ENCODE measurements at regions not wholly inside any gene's neighbourhood (a gene's known extent, or its start where the extent isn't known, plus 50 kb on each side); places are given as distances from the start of the nearest gene placed in this dataset.
"Not testable (repeated sequence)": the region's sequence is repeated elsewhere in the genome, so short reads cannot be mapped to it uniquely, and the experiment has no call there.

DNA sequence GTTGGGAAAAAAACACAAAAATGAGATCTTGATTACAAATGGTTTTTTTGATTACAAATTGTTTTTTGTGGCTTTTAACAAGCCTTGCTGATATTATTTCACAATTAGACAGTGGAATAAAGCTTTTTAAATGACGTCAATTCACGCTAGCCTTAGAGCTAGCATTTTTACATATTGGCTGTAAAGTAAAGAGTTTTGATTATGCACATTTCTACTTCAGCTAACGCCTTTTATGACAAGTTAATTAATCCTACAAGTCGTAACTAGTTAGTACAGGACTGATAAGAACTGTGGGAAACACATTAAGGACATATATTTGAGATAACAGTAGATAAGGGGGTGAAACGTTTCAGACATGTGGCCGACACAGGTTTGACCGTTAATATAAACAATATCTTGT lies 95.7 kb upstream of the ATXN3L start:
- Histone ChIP-seq H3K36me3 (no peaks in the 10 kb centered on the region), H3K4me1 (peaks cover 0 to 15% (median 7%) of the 10 kb centered on the region in 4 donors), H3K27ac (replicated peaks in 1 of 4) (no peak overlapping the region), H3K9me3 (no peaks in the 10 kb centered on the region), H3K27me3 (no peaks in the 10 kb centered on the region), H3K4me3 (no peak overlapping the region)
- TF ChIP-seq, protein P1, sequence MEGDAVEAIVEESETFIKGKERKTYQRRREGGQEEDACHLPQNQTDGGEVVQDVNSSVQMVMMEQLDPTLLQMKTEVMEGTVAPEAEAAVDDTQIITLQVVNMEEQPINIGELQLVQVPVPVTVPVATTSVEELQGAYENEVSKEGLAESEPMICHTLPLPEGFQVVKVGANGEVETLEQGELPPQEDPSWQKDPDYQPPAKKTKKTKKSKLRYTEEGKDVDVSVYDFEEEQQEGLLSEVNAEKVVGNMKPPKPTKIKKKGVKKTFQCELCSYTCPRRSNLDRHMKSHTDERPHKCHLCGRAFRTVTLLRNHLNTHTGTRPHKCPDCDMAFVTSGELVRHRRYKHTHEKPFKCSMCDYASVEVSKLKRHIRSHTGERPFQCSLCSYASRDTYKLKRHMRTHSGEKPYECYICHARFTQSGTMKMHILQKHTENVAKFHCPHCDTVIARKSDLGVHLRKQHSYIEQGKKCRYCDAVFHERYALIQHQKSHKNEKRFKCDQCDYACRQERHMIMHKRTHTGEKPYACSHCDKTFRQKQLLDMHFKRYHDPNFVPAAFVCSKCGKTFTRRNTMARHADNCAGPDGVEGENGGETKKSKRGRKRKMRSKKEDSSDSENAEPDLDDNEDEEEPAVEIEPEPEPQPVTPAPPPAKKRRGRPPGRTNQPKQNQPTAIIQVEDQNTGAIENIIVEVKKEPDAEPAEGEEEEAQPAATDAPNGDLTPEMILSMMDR (IDR thresholded peaks at IDR 0.05) = no peak
- TF ChIP-seq POLR2AphosphoS5 (IDR thresholded peaks at IDR 0.05) (no peak), EP300 (IDR thresholded peaks at IDR 0.05) (no peak), POLR2A (IDR thresholded peaks at IDR 0.05; ENCODE audit: low read depth) (no peak)
- 74% methylated on average over 7 of the region's 7 CpGs for WGBS
- DNase-seq (ENCODE audit: extremely low spot score) = no peak
- intact Hi-C loops (cut with DNase I) = no loop called here

DNA sequence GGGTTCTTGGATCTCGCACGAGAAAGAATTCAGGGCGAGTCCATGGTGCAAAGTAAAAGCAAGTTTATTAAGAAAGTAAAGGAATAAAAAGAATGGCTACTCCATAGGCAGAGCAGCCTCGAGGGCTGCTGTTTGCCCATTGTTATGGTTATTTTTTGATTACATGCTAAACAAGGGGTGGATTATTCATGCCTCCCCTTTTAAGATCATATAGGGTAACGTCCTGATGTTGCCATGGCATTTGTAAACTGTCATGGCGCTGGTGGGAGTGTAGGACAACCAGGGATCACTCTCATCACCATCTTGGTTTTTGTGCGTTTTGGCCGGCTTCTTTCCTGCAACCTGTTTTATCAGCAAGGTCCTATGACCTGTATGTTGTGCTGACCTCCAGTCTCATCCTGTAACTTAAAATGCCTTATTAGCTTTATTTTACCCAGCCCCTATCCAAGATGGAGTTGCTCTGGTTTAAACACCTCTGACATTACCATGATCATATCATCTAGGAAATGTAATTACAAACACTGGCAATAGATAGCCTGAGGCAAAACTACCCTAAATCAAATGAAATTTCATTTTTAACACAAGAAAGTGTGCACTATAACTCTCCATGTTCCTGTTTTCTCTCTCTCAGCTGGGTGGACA lies 94.3 kb upstream of the ATXN3L start:
- H3K27me3 ChIP-seq = no peaks in the 10 kb centered on the region
- no peak overlapping the region for H3K27ac ChIP-seq (replicated peaks in 1 of 4)
- no peak overlapping the region for H3K4me3 ChIP-seq
- TF ChIP-seq, protein P1 (IDR thresholded peaks at IDR 0.05) = no peak
- H3K4me1 ChIP-seq = peaks cover 0 to 11% (median 7%) of the 10 kb centered on the region in 4 donors
- H3K9me3 ChIP-seq = no peaks in the 10 kb centered on the region
- intact Hi-C loops (cut with DNase I) = no loop called here
- H3K36me3 ChIP-seq = no peaks in the 10 kb centered on the region
- 80% methylated on average over 8 of the region's 8 CpGs for WGBS
- DNase-seq (ENCODE audit: extremely low spot score) = no peak

DNA sequence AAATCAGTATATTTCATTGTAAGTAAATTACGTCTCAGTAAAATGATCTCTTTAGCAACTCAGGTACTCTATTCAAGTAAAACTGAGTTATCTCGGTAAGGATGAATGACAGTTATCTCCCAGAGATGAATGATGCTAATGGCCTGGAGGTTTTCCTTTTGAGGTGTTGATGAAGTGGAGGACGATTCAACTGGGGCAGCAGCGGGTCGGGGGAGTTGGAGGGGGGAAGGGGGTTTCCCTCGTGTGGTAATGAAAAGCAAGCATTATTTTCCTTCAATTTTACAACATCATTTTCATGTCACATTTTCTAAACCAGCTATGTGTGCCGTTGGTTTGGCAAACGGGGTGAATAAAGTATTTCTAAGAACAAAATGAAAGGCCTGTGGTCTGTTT lies 92.4 kb upstream of the ATXN3L start:
- Histone ChIP-seq H3K27ac (replicated peaks in 1 of 4) (no peak overlapping the region), H3K4me1 (peaks cover 0 to 5% (median 0%) of the 10 kb centered on the region in 4 donors), H3K9me3 (peaks cover 0 to 3% (median 0%) of the 10 kb centered on the region in 4 donors), H3K4me3 (no peak overlapping the region), H3K27me3 (no peaks in the 10 kb centered on the region), H3K36me3 (no peaks in the 10 kb centered on the region)
- TF ChIP-seq EP300 (IDR thresholded peaks at IDR 0.05) (no peak), POLR2AphosphoS5 (IDR thresholded peaks at IDR 0.05) (no peak), POLR2A (IDR thresholded peaks at IDR 0.05; ENCODE audit: low read depth) (no peak)
- TF ChIP-seq, protein P1 (IDR thresholded peaks at IDR 0.05) = no peak
- no peak for DNase-seq (ENCODE audit: extremely low spot score)
- WGBS = 54% methylated on average over 8 of the region's 8 CpGs
- intact Hi-C loops (cut with DNase I) = no loop called here

DNA sequence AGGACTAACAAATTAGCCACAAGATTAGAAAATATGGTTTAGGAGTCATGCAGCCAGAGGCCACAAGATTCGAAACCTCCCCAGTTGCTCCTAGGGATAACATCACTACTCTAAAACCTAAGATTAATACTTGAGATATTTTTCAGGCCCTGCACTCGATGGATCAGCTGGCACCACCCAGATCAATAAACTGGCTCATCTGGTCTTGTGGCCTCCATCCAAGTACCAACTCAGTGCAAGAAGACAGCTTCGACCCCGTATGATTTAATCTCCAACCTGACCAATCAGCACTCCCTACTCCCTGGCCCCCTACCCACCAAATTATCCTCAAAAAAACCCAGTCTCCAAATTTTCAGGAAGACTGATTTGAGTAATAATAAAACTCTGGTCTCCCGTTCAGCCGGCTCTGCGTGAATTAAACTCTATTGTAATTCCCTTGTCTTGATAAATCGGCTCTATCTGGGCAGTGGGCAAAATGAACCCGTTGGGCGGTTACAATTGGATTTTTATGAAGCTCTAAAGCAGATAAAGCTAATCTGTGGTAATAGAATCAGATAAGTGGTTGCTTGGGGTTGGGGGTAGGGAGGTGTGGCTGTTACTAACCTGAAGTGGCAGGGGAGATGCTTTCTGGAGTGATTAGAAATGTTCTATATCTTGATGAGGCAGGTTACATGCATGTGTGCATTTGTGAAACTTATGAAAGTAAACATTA lies 91.8 kb upstream of the ATXN3L start:
- no peak overlapping the region for H3K4me3 ChIP-seq
- intact Hi-C loops (cut with DNase I) = no loop called here
- no peak for DNase-seq (ENCODE audit: extremely low spot score)
- H3K27me3 ChIP-seq = no peaks in the 10 kb centered on the region
- TF ChIP-seq POLR2A (IDR thresholded peaks at IDR 0.05; ENCODE audit: low read depth) = no peak
- no peak for TF ChIP-seq POLR2AphosphoS5 (IDR thresholded peaks at IDR 0.05)
- no peak for TF ChIP-seq EP300 (IDR thresholded peaks at IDR 0.05)
- TF ChIP-seq, protein P1 (IDR thresholded peaks at IDR 0.05) = no peak
- no peaks in the 10 kb centered on the region for H3K36me3 ChIP-seq
- 75% methylated on average over 10 of the region's 10 CpGs for WGBS
- peaks cover 0 to 5% (median 0%) of the 10 kb centered on the region in 4 donors for H3K4me1 ChIP-seq
- H3K27ac ChIP-seq (replicated peaks in 1 of 4) = no peak overlapping the region
- H3K9me3 ChIP-seq = peaks cover 0 to 5% (median 0%) of the 10 kb centered on the region in 4 donors

DNA sequence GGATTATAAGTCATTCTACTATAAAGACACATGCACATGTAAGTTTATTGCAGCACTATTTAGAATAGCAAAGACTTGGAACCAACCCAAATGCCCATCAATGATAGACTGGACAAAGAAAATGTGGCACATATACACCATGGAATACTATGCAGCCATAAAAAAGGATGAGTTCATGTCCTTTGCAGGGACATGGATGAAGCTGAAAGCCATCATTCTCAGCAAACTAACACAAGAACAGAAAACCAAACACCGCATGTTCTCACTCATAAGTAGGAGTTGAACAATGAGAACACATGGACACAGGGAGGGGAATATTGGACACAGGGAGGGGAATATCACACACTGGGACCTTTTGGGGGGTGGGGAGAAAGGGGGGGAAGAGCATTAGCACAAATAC lies 88.7 kb upstream of the ATXN3L start:
- H3K27ac ChIP-seq (replicated peaks in 1 of 4); H3K9me3 ChIP-seq; DNase-seq (ENCODE audit: extremely low spot score); H3K4me3 ChIP-seq; H3K36me3 ChIP-seq; intact Hi-C loops (cut with DNase I); H3K4me1 ChIP-seq; H3K27me3 ChIP-seq: not testable (repeated sequence)
- 94% methylated on average over 1 of the region's 1 CpG for WGBS

DNA sequence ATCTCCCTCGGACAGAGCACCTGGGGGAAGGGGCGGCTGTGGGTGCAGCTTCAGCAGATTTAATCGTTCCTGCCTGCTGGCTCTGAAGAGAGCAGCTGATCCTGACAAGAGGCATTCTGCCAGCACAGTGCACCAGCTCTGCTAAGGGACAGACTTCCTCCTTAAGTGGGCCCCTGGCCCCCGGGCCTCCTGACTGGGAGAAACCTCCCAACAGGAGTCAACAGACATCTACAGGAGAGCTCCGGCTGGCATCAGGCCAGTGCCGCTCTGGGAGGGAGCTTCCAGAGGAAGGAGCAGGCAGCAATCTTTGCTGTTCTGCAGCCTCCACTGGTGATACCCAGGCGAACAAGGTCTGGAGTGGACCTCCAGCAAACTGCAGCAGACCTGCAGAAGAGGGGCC lies 84.9 kb upstream of the ATXN3L start:
- WGBS = 70% methylated on average over 3 of the region's 7 CpGs
- H3K9me3 ChIP-seq; H3K4me3 ChIP-seq; H3K4me1 ChIP-seq; intact Hi-C loops (cut with DNase I); H3K36me3 ChIP-seq; H3K27ac ChIP-seq (replicated peaks in 1 of 4); DNase-seq (ENCODE audit: extremely low spot score); H3K27me3 ChIP-seq: not testable (repeated sequence)

Data from esophagus muscularis mucosa (tissue), 4 donors.